KMS-11 (cell line): ENCODE measurements at regions not wholly inside any gene's neighbourhood (a gene's known extent, or its start where the extent isn't known, plus 50 kb on each side); places are given as distances from the start of the nearest gene placed in this dataset.

Experiments
- H2AFZ ChIP-seq: fragments of 200-600 bp; sonication (generic); 2 replicates; pipeline ENCODE4 v1.6.1; 2016; ENCODE audit warnings: antibody characterized with exemption, mixed run types, low read depth
- H3K27ac ChIP-seq: fragments of 200-600 bp; sonication (generic); 2 replicates; pipeline ENCODE4 v1.6.1; 2016; ENCODE audit warnings: mild to moderate bottlenecking, mixed run types
- H3K27me3 ChIP-seq: fragments of 200-600 bp; sonication (generic); 2 replicates; pipeline ENCODE4 v1.6.1; 2017; ENCODE audit warnings: mild to moderate bottlenecking, low read depth, mixed run types, moderate library complexity; ENCODE audit not compliant: insufficient read depth
- H3K36me3 ChIP-seq: fragments of 200-600 bp; sonication (generic); 2 replicates; pipeline ENCODE4 v1.6.1; 2017; ENCODE audit warnings: mild to moderate bottlenecking, mixed run types; ENCODE audit not compliant: insufficient read depth
- H3K4me1 ChIP-seq: fragments of 200-600 bp; sonication (generic); 2 replicates; pipeline ENCODE4 v1.6.1; 2016; ENCODE audit warnings: mild to moderate bottlenecking, low read depth, mixed run types; ENCODE audit not compliant: poor library complexity, severe bottlenecking
- H3K4me2 ChIP-seq: fragments of 200-600 bp; sonication (generic); 2 replicates; pipeline ENCODE4 v1.7.0; 2016; ENCODE audit warnings: mild to moderate bottlenecking, mixed run types
- H3K4me3 ChIP-seq: fragments of 200-600 bp; sonication (generic); IDR thresholded peaks from 2 replicates; pipeline ENCODE4 v1.6.1; 2017; ENCODE audit warnings: low read depth, low read length, mixed read lengths; ENCODE audit not compliant: insufficient read depth
- H3K79me2 ChIP-seq: fragments of 200-600 bp; sonication (generic); 2 replicates; pipeline ENCODE4 v1.6.1; 2016; ENCODE audit warnings: low read depth, mixed run types; ENCODE audit not compliant: insufficient read depth
- H3K9ac ChIP-seq: fragments of 200-600 bp; sonication (generic); 2 replicates; pipeline ENCODE4 v1.6.1; 2016; ENCODE audit warnings: mild to moderate bottlenecking, mixed run types
- H4K20me1 ChIP-seq: fragments of 200-600 bp; sonication (generic); 2 replicates; pipeline ENCODE4 v1.6.1; 2016; ENCODE audit warnings: mild to moderate bottlenecking, mixed run types; ENCODE audit not compliant: insufficient read depth
- TF ChIP-seq, protein P1 (sequence below): fragments of 200-600 bp; sonication (generic); conservative IDR thresholded peaks from 2 replicates; pipeline ENCODE4 v1.6.1; 2017; ENCODE audit warnings: low read depth, mild to moderate bottlenecking, antibody characterized with exemption, low read length, moderate library complexity, mixed read lengths

- Histone ChIP-seq H3K79me2 (no peaks in the 10 kb centered on the region), H3K36me3 (no peaks in the 10 kb centered on the region), H3K4me1 (no peaks in the 10 kb centered on the region), H3K27me3 (no peaks in the 10 kb centered on the region), H3K27ac (no peak overlapping the region), H3K4me2 (no peak overlapping the region), H4K20me1 (no peaks in the 10 kb centered on the region), H3K9ac (no peak overlapping the region), H3K4me3 (no peak overlapping the region), H2AFZ (no peak overlapping the region)
- TF ChIP-seq, protein P1, sequence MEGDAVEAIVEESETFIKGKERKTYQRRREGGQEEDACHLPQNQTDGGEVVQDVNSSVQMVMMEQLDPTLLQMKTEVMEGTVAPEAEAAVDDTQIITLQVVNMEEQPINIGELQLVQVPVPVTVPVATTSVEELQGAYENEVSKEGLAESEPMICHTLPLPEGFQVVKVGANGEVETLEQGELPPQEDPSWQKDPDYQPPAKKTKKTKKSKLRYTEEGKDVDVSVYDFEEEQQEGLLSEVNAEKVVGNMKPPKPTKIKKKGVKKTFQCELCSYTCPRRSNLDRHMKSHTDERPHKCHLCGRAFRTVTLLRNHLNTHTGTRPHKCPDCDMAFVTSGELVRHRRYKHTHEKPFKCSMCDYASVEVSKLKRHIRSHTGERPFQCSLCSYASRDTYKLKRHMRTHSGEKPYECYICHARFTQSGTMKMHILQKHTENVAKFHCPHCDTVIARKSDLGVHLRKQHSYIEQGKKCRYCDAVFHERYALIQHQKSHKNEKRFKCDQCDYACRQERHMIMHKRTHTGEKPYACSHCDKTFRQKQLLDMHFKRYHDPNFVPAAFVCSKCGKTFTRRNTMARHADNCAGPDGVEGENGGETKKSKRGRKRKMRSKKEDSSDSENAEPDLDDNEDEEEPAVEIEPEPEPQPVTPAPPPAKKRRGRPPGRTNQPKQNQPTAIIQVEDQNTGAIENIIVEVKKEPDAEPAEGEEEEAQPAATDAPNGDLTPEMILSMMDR: no peak
Measured at GRCh38 chr10:2121929-2122328, 384.6 kb upstream of the ADARB2 start.

GRCh38 chr10:2121315-2121714 lies 384.0 kb upstream of the ADARB2 start:
- Histone ChIP-seq H4K20me1 (no peaks in the 10 kb centered on the region), H3K9ac (no peak overlapping the region), H3K4me2 (no peak overlapping the region), H3K36me3 (no peaks in the 10 kb centered on the region), H3K27me3 (no peaks in the 10 kb centered on the region), H2AFZ (no peak overlapping the region), H3K27ac (no peak overlapping the region), H3K4me1 (no peaks in the 10 kb centered on the region), H3K4me3 (no peak overlapping the region), H3K79me2 (no peaks in the 10 kb centered on the region)
- TF ChIP-seq, protein P1: no peak

DNA sequence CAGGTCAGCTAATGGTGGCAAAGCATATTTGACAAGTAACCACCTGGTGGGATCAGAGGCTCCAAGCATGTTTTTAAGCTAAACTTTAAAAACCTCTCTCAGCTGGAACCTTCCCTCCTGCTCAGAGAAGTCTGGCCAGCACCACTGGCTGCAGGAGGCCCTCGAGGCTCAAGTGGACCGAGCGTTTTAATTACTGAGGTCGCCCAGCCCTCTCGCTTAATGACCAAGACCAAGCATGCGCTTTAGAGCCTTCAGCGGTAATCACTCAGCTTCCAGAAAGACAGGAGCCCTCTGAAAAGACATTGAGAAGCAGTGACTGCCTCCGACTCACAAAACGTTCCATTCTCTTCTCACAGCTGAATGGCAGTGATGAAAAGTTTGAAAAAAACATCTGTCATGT lies 383.4 kb upstream of the ADARB2 start:
- no peak overlapping the region for H3K27ac ChIP-seq
- TF ChIP-seq, protein P1: no peak
- no peaks in the 10 kb centered on the region for H4K20me1 ChIP-seq
- H3K36me3 ChIP-seq: no peaks in the 10 kb centered on the region
- no peak overlapping the region for H3K4me2 ChIP-seq
- H3K9ac ChIP-seq: no peak overlapping the region
- no peaks in the 10 kb centered on the region for H3K27me3 ChIP-seq
- no peak overlapping the region for H2AFZ ChIP-seq
- H3K4me1 ChIP-seq: no peaks in the 10 kb centered on the region
- H3K79me2 ChIP-seq: no peaks in the 10 kb centered on the region
- no peak overlapping the region for H3K4me3 ChIP-seq

DNA sequence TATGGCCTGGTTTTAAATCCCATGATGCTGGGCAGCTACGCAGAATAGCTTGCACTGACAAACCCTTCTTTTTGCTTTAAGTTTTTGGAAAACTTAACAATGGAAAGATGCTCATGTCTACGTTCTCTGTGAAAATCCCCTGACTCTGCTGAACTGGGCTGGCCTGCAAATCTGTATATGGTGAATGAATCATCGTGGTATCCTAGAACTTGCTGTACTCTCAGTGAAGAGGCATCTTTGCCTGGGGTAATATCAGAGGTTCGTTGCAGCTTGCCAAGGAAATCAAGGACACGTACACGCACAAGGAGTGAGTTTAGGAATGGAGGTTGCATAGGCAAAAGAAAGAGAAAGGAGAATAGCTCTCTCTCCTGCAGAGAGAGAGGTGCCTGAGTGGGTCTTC lies 382.0 kb upstream of the ADARB2 start:
- H3K4me3 ChIP-seq: no peak overlapping the region
- no peaks in the 10 kb centered on the region for H3K36me3 ChIP-seq
- TF ChIP-seq, protein P1: no peak
- H2AFZ ChIP-seq: no peak overlapping the region
- H3K27ac ChIP-seq: no peak overlapping the region
- no peaks in the 10 kb centered on the region for H3K4me1 ChIP-seq
- no peak overlapping the region for H3K4me2 ChIP-seq
- no peaks in the 10 kb centered on the region for H4K20me1 ChIP-seq
- no peaks in the 10 kb centered on the region for H3K79me2 ChIP-seq
- no peaks in the 10 kb centered on the region for H3K27me3 ChIP-seq
- H3K9ac ChIP-seq: no peak overlapping the region
